ENCODE measurements at regions not wholly inside any gene's neighbourhood (a gene's known extent, or its start where the extent isn't known, plus 50 kb on each side); places are given as distances from the start of the nearest gene placed in this dataset.

GRCh38 chr2:33763671-33764310 lies 164.7 kb upstream of the FAM98A start:
- WGBS, 3 donors, result 75 to 79% (median 79%) methylated on average over 6 of the region's 6 CpGs
- H3K9me3 ChIP-seq (ENCODE audit: control insufficient read depth in 2 of 2, insufficient read depth in 1 of 2, low read depth in 1 of 2, low read length in 1 of 2), result peaks cover 0 to 7% of the 10 kb centered on the region in 2 donors
- FAIRE-seq (no peak), DNase-seq (no peak)
- no peaks in the 10 kb centered on the region for H3K36me3 ChIP-seq (ENCODE audit: control insufficient read depth in 3 of 3, insufficient read depth in 2 of 3, low read depth in 1 of 3, low read length in 3 of 3)
- no peak overlapping the region for H3K27ac ChIP-seq (ENCODE audit: low read depth in 1 of 3, low read length in 2 of 3)
- H3K27me3 ChIP-seq (ENCODE audit: control insufficient read depth in 3 of 3, insufficient read depth in 3 of 3, low read length in 3 of 3), result no peaks in the 10 kb centered on the region
- no peaks in the 10 kb centered on the region for H3K4me1 ChIP-seq (ENCODE audit: control insufficient read depth in 3 of 3, insufficient read depth in 2 of 3, low read depth in 1 of 3, low read length in 2 of 3)
- H3K4me3 ChIP-seq (ENCODE audit: low read depth in 1 of 3, low read length in 3 of 3), result no peak overlapping the region

- H3K36me3 ChIP-seq (ENCODE audit: control insufficient read depth in 3 of 3, insufficient read depth in 2 of 3, low read depth in 1 of 3, low read length in 3 of 3), result no peaks in the 10 kb centered on the region
- 79 to 88% (median 82%) methylated on average over 3 of the region's 3 CpGs for WGBS, 3 donors
- H3K9me3 ChIP-seq (ENCODE audit: control insufficient read depth in 2 of 2, insufficient read depth in 1 of 2, low read depth in 1 of 2, low read length in 1 of 2), result peaks cover 0 to 7% of the 10 kb centered on the region in 2 donors
- FAIRE-seq (no peak), DNase-seq (no peak)
- H3K4me3 ChIP-seq (ENCODE audit: low read depth in 1 of 3, low read length in 3 of 3), result no peak overlapping the region
- no peaks in the 10 kb centered on the region for H3K27me3 ChIP-seq (ENCODE audit: control insufficient read depth in 3 of 3, insufficient read depth in 3 of 3, low read length in 3 of 3)
- H3K4me1 ChIP-seq (ENCODE audit: control insufficient read depth in 3 of 3, insufficient read depth in 2 of 3, low read depth in 1 of 3, low read length in 2 of 3), result no peaks in the 10 kb centered on the region
- H3K27ac ChIP-seq (ENCODE audit: low read depth in 1 of 3, low read length in 2 of 3), result no peak overlapping the region
These were observed 163.5 kb upstream of the FAM98A start for GRCh38 chr2:33762636-33763035.

- H3K27me3 ChIP-seq (ENCODE audit: control insufficient read depth in 3 of 3, insufficient read depth in 3 of 3, low read length in 3 of 3), result no peaks in the 10 kb centered on the region
- WGBS, 3 donors, result 23 to 38% (median 31%) methylated on average over 2 of the region's 2 CpGs
- no peaks in the 10 kb centered on the region for H3K4me1 ChIP-seq (ENCODE audit: control insufficient read depth in 3 of 3, insufficient read depth in 2 of 3, low read depth in 1 of 3, low read length in 2 of 3)
- H3K36me3 ChIP-seq (ENCODE audit: control insufficient read depth in 3 of 3, insufficient read depth in 2 of 3, low read depth in 1 of 3, low read length in 3 of 3), result no peaks in the 10 kb centered on the region
- DNase-seq, result no peak
- no peak for FAIRE-seq
- H3K4me3 ChIP-seq (ENCODE audit: low read depth in 1 of 3, low read length in 3 of 3), result no peak overlapping the region
- H3K27ac ChIP-seq (ENCODE audit: low read depth in 1 of 3, low read length in 2 of 3), result no peak overlapping the region
- H3K9me3 ChIP-seq (ENCODE audit: control insufficient read depth in 2 of 2, insufficient read depth in 1 of 2, low read depth in 1 of 2, low read length in 1 of 2), result peaks cover 0 to 9% of the 10 kb centered on the region in 2 donors
These were observed 147.2 kb upstream of the FAM98A start for GRCh38 chr2:33746208-33746800.

- WGBS, 3 donors, result 65 to 86% (median 72%) methylated on average over 1 of the region's 1 CpG
- DNase-seq, result no peak
- Histone ChIP-seq H3K4me1 (ENCODE audit: control insufficient read depth in 3 of 3, insufficient read depth in 2 of 3, low read depth in 1 of 3, low read length in 2 of 3) (no peaks in the 10 kb centered on the region), H3K36me3 (ENCODE audit: control insufficient read depth in 3 of 3, insufficient read depth in 2 of 3, low read depth in 1 of 3, low read length in 3 of 3) (no peaks in the 10 kb centered on the region), H3K27me3 (ENCODE audit: control insufficient read depth in 3 of 3, insufficient read depth in 3 of 3, low read length in 3 of 3) (no peaks in the 10 kb centered on the region), H3K4me3 (ENCODE audit: low read depth in 1 of 3, low read length in 3 of 3) (no peak overlapping the region), H3K9me3 (ENCODE audit: control insufficient read depth in 2 of 2, insufficient read depth in 1 of 2, low read depth in 1 of 2, low read length in 1 of 2) (peaks cover 0 to 2% of the 10 kb centered on the region in 2 donors), H3K27ac (ENCODE audit: low read depth in 1 of 3, low read length in 2 of 3) (no peak overlapping the region)
- FAIRE-seq, result no peak
These were observed 136.0 kb upstream of the FAM98A start for GRCh38 chr2:33735096-33735495.

- Histone ChIP-seq H3K9me3 (ENCODE audit: control insufficient read depth in 2 of 2, insufficient read depth in 1 of 2, low read depth in 1 of 2, low read length in 1 of 2) (peaks cover 0 to 22% of the 10 kb centered on the region in 2 donors), H3K36me3 (ENCODE audit: control insufficient read depth in 3 of 3, insufficient read depth in 2 of 3, low read depth in 1 of 3, low read length in 3 of 3) (no peaks in the 10 kb centered on the region), H3K27me3 (ENCODE audit: control insufficient read depth in 3 of 3, insufficient read depth in 3 of 3, low read length in 3 of 3) (no peaks in the 10 kb centered on the region), H3K27ac (ENCODE audit: low read depth in 1 of 3, low read length in 2 of 3) (no peak overlapping the region), H3K4me1 (ENCODE audit: control insufficient read depth in 3 of 3, insufficient read depth in 2 of 3, low read depth in 1 of 3, low read length in 2 of 3) (no peaks in the 10 kb centered on the region), H3K4me3 (ENCODE audit: low read depth in 1 of 3, low read length in 3 of 3) (no peak overlapping the region)
- FAIRE-seq (no peak), DNase-seq (no peak)
These were observed 131.7 kb upstream of the FAM98A start for GRCh38 chr2:33730804-33731203.

- Histone ChIP-seq H3K4me3 (ENCODE audit: low read depth in 1 of 3, low read length in 3 of 3) (no peak overlapping the region), H3K27ac (ENCODE audit: low read depth in 1 of 3, low read length in 2 of 3) (no peak overlapping the region), H3K9me3 (ENCODE audit: control insufficient read depth in 2 of 2, insufficient read depth in 1 of 2, low read depth in 1 of 2, low read length in 1 of 2) (peaks cover 0 to 22% of the 10 kb centered on the region in 2 donors), H3K4me1 (ENCODE audit: control insufficient read depth in 3 of 3, insufficient read depth in 2 of 3, low read depth in 1 of 3, low read length in 2 of 3) (no peaks in the 10 kb centered on the region), H3K27me3 (ENCODE audit: control insufficient read depth in 3 of 3, insufficient read depth in 3 of 3, low read length in 3 of 3) (no peaks in the 10 kb centered on the region), H3K36me3 (ENCODE audit: control insufficient read depth in 3 of 3, insufficient read depth in 2 of 3, low read depth in 1 of 3, low read length in 3 of 3) (no peaks in the 10 kb centered on the region)
- WGBS, 3 donors, result 89 to 94% (median 90%) methylated on average over 1 of the region's 1 CpG
- no peak for DNase-seq
- FAIRE-seq, result no peak
These were observed 131.1 kb upstream of the FAM98A start for GRCh38 chr2:33730193-33730592.

GRCh38 chr2:33729353-33729752 lies 130.3 kb upstream of the FAM98A start:
- Histone ChIP-seq H3K4me1 (ENCODE audit: control insufficient read depth in 3 of 3, insufficient read depth in 2 of 3, low read depth in 1 of 3, low read length in 2 of 3) (no peaks in the 10 kb centered on the region), H3K36me3 (ENCODE audit: control insufficient read depth in 3 of 3, insufficient read depth in 2 of 3, low read depth in 1 of 3, low read length in 3 of 3) (no peaks in the 10 kb centered on the region), H3K4me3 (ENCODE audit: low read depth in 1 of 3, low read length in 3 of 3) (no peak overlapping the region), H3K9me3 (ENCODE audit: control insufficient read depth in 2 of 2, insufficient read depth in 1 of 2, low read depth in 1 of 2, low read length in 1 of 2) (peaks cover 0 to 22% of the 10 kb centered on the region in 2 donors), H3K27me3 (ENCODE audit: control insufficient read depth in 3 of 3, insufficient read depth in 3 of 3, low read length in 3 of 3) (no peaks in the 10 kb centered on the region), H3K27ac (ENCODE audit: low read depth in 1 of 3, low read length in 2 of 3) (no peak overlapping the region)
- DNase-seq (no peak), FAIRE-seq (no peak)
- WGBS, 3 donors, result 90 to 92% (median 91%) methylated on average over 1 of the region's 1 CpG

- 88 to 92% (median 89%) methylated on average over 12 to 14 of the region's 14 CpGs for WGBS, 3 donors
- H3K9me3 ChIP-seq (ENCODE audit: control insufficient read depth in 2 of 2, insufficient read depth in 1 of 2, low read depth in 1 of 2, low read length in 1 of 2), result peaks cover 0 to 22% of the 10 kb centered on the region in 2 donors
- no peak overlapping the region for H3K4me3 ChIP-seq (ENCODE audit: low read depth in 1 of 3, low read length in 3 of 3)
- no peak for FAIRE-seq
- DNase-seq, result no peak
- H3K36me3 ChIP-seq (ENCODE audit: control insufficient read depth in 3 of 3, insufficient read depth in 2 of 3, low read depth in 1 of 3, low read length in 3 of 3), result no peaks in the 10 kb centered on the region
- H3K27ac ChIP-seq (ENCODE audit: low read depth in 1 of 3, low read length in 2 of 3), result no peak overlapping the region
- no peaks in the 10 kb centered on the region for H3K27me3 ChIP-seq (ENCODE audit: control insufficient read depth in 3 of 3, insufficient read depth in 3 of 3, low read length in 3 of 3)
- no peaks in the 10 kb centered on the region for H3K4me1 ChIP-seq (ENCODE audit: control insufficient read depth in 3 of 3, insufficient read depth in 2 of 3, low read depth in 1 of 3, low read length in 2 of 3)
These were observed 129.0 kb upstream of the FAM98A start for GRCh38 chr2:33728106-33728505.

Measured in small intestine (tissue), 7 donors.